BE2C (cell line): ENCODE measurements at regions not wholly inside any gene's neighbourhood (a gene's known extent, or its start where the extent isn't known, plus 50 kb on each side); places are given as distances from the start of the nearest gene placed in this dataset.
"Not testable (repeated sequence)": the region's sequence is repeated elsewhere in the genome, so short reads cannot be mapped to it uniquely, and the experiment has no call there.

Source experiments
- DNase-seq: peaks from one replicate; pipeline ENCODE4 v3.0.0-alpha.2; 2020
- H3K27me3 ChIP-seq: fragments of 250-450 bp; sonication (Bioruptor Pico); 2 replicates; pipeline ENCODE4 v1.5.1; 2020; ENCODE audit warnings: mild to moderate bottlenecking
- H3K36me3 ChIP-seq: fragments of 250-450 bp; sonication (Bioruptor Pico); 2 replicates; pipeline ENCODE4 v1.5.1; 2020; ENCODE audit warnings: mild to moderate bottlenecking
- H3K4me1 ChIP-seq: fragments of 250-450 bp; sonication (Bioruptor Pico); 2 replicates; pipeline ENCODE4 v1.5.1; 2020
- H3K4me3 ChIP-seq: 2 replicates; pipeline ENCODE4 v1.5.1; 2011; ENCODE audit warnings: low read depth, low read length
- H3K9me3 ChIP-seq: fragments of 250-450 bp; sonication (Bioruptor Pico); 2 replicates; pipeline ENCODE4 v1.5.1; 2020
- TF ChIP-seq, protein P1 (sequence below): IDR thresholded peaks from 2 replicates; pipeline ENCODE4 v1.5.1; 2012; ENCODE audit warnings: mild to moderate bottlenecking, low read depth, low read length

DNA sequence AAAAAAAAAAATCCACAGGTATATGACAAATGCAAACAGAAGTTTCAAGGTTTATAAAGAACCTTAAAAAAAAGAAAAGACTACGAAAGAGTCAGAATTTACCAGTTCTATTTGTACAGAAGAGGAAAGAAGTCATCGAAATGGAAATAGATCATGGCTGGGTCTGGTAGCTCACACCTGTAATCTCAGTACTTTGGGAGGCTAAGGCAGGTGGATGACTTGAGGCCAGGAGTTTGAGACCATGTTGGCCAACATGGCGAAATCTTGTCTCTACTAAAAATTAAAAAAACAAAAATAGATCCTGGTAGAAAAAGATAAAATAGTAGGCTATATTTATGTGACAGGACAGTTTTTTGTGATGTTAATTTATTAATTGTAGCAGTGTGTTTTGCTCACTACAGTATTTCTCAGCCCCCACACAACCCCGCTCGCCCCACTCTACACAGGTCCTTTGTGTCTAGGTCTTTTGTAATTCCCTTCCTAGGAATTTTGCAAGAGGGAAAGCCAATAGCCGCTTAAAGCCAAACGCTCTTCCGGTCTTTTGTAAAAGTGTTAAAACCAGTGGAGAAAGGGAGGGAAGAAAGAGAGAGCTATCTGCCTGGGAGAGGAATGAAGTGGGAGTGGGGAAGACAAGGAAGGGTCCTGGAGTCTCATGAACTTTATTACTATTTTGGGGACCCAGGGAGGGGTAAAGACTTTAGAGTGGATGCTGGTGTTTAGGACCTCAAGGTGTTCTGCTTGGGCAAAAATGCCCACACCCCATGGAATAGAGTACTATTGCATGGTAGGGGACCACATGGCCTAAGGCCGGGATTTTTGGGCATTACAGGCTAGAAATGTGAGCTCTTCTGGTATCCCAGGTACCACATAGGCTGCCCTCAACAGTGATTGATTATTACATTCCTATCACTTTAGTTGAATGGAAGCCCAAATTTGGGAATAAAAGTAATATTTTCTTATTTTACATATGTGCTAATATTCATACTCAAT lies 59.4 kb upstream of the XPO1 start:
- no peaks in the 10 kb centered on the region for H3K27me3 ChIP-seq
- no peaks in the 10 kb centered on the region for H3K36me3 ChIP-seq
- H3K9me3 ChIP-seq: no peaks in the 10 kb centered on the region
- no peak for DNase-seq
- no peaks in the 10 kb centered on the region for H3K4me1 ChIP-seq
- TF ChIP-seq, protein P1, sequence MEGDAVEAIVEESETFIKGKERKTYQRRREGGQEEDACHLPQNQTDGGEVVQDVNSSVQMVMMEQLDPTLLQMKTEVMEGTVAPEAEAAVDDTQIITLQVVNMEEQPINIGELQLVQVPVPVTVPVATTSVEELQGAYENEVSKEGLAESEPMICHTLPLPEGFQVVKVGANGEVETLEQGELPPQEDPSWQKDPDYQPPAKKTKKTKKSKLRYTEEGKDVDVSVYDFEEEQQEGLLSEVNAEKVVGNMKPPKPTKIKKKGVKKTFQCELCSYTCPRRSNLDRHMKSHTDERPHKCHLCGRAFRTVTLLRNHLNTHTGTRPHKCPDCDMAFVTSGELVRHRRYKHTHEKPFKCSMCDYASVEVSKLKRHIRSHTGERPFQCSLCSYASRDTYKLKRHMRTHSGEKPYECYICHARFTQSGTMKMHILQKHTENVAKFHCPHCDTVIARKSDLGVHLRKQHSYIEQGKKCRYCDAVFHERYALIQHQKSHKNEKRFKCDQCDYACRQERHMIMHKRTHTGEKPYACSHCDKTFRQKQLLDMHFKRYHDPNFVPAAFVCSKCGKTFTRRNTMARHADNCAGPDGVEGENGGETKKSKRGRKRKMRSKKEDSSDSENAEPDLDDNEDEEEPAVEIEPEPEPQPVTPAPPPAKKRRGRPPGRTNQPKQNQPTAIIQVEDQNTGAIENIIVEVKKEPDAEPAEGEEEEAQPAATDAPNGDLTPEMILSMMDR: no peak
- H3K4me3 ChIP-seq: no peak overlapping the region

DNA sequence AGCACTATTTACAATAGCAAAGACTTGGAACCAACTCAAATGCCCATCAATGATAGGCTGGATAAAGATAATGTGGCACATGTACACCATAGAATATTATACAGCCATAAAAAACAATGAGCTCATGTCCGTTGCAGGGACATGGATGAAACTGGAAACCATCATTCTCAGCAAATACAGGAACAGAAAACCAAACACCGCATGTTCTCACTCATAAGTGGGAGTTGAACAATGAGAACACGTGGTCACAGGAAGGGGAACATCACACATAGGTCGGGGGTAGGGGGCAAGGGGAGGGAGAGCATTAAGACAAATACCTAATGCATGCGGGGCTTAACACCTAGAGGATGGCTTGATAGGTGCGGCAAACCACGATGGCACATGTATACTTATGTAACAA lies 56.0 kb upstream of the XPO1 start:
- H3K36me3 ChIP-seq, H3K27me3 ChIP-seq, DNase-seq, H3K4me3 ChIP-seq, H3K4me1 ChIP-seq, H3K9me3 ChIP-seq: not testable (repeated sequence)

GRCh38 chr2:61593648-61594047 lies 55.5 kb upstream of the XPO1 start:
- H3K36me3 ChIP-seq, H3K9me3 ChIP-seq, H3K27me3 ChIP-seq, DNase-seq, H3K4me1 ChIP-seq, H3K4me3 ChIP-seq: not testable (repeated sequence)

DNA sequence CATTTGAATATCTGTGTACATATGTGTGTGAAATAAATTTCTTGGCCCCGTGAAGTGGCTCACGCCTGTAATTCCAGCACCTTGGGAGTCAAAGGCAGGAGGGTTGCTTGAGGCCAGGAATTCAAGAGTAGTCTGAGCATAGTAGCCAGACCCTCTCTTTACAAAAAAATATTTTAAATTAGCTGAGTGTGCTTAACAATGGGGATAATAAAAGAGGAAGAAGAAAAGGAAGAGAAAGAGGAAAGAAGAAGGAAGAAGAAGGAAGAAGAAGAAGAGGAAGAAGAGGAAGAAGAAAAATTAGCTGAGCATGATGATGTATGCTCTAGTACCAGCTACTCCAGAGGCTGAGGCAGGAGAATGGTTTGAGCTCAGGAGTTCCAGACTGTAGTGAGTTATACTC lies 52.1 kb upstream of the XPO1 start:
- H3K4me1 ChIP-seq: no peaks in the 10 kb centered on the region
- TF ChIP-seq, protein P1: no peak
- DNase-seq: no peak
- no peaks in the 10 kb centered on the region for H3K36me3 ChIP-seq
- H3K27me3 ChIP-seq: no peaks in the 10 kb centered on the region
- H3K4me3 ChIP-seq: no peak overlapping the region
- no peaks in the 10 kb centered on the region for H3K9me3 ChIP-seq

- TF ChIP-seq, protein P1: no peak
- H3K27me3 ChIP-seq: no peaks in the 10 kb centered on the region
- DNase-seq: no peak
- H3K4me3 ChIP-seq: no peak overlapping the region
- no peaks in the 10 kb centered on the region for H3K36me3 ChIP-seq
- H3K4me1 ChIP-seq: no peaks in the 10 kb centered on the region
- no peaks in the 10 kb centered on the region for H3K9me3 ChIP-seq
Observed at GRCh38 chr2:61588566-61588965, 50.4 kb upstream of the XPO1 start.
